ENCODE measurements at regions not wholly inside any gene's neighbourhood (a gene's known extent, or its start where the extent isn't known, plus 50 kb on each side); places are given as distances from the start of the nearest gene placed in this dataset.
"Not testable (repeated sequence)": the region's sequence is repeated elsewhere in the genome, so short reads cannot be mapped to it uniquely, and the experiment has no call there.

GRCh38 chr18:76604108-76604934 lies 109.3 kb upstream of the ZNF516 start:
- no peak for DNase-seq

- DNase-seq, result no peak
Measured at GRCh38 chr18:76602191-76602590, 107.1 kb upstream of the ZNF516 start.

GRCh38 chr18:76600076-76600475 lies 105.0 kb upstream of the ZNF516 start:
- DNase-seq, result not testable (repeated sequence)

- DNase-seq, result no peak
Measured at GRCh38 chr18:76594966-76595365, 99.9 kb upstream of the ZNF516 start.

GRCh38 chr18:76593843-76594242 lies 98.8 kb upstream of the ZNF516 start:
- DNase-seq, result no peak

- DNase-seq, result no peak
Measured at GRCh38 chr18:76592981-76593381, 97.9 kb upstream of the ZNF516 start.

GRCh38 chr18:76592096-76592495 lies 97.1 kb upstream of the ZNF516 start:
- no peak for DNase-seq

GRCh38 chr18:76589866-76590265 lies 94.8 kb upstream of the ZNF516 start:
- DNase-seq, result no peak

GRCh38 chr18:76589316-76589715 lies 94.3 kb upstream of the ZNF516 start:
- DNase-seq, result no peak

GRCh38 chr18:76588601-76589226 lies 93.7 kb upstream of the ZNF516 start:
- no peak for DNase-seq

GRCh38 chr18:76587879-76588271 lies 92.8 kb upstream of the ZNF516 start:
- DNase-seq, result no peak

- DNase-seq, result no peak
Measured at GRCh38 chr18:76587147-76587878, 92.3 kb upstream of the ZNF516 start.

GRCh38 chr18:76584414-76585310 lies 89.6 kb upstream of the ZNF516 start:
- no peak for DNase-seq

- no peak for DNase-seq
Measured at GRCh38 chr18:76581261-76581660, 86.2 kb upstream of the ZNF516 start.

GRCh38 chr18:76580288-76580962 lies 85.4 kb upstream of the ZNF516 start:
- DNase-seq, result no peak

- no peak for DNase-seq
Measured at GRCh38 chr18:76579301-76579695, 84.3 kb upstream of the ZNF516 start.

- DNase-seq, result no peak
Measured at GRCh38 chr18:76578571-76579300, 83.7 kb upstream of the ZNF516 start.

- DNase-seq, result peak; percentile 40
Measured at GRCh38 chr18:76573325-76574025, 78.4 kb upstream of the ZNF516 start.

- no peak for DNase-seq
Measured at GRCh38 chr18:76572518-76573247, 77.6 kb upstream of the ZNF516 start.

GRCh38 chr18:76571689-76572088 lies 76.6 kb upstream of the ZNF516 start:
- no peak for DNase-seq
